DOHH2 (cell line): ENCODE measurements at regions not wholly inside any gene's neighbourhood (a gene's known extent, or its start where the extent isn't known, plus 50 kb on each side); places are given as distances from the start of the nearest gene placed in this dataset.

Source experiments
- EZH2phosphoT487 ChIP-seq: fragments of 200-600 bp; sonication (generic); IDR thresholded peaks from 2 replicates; pipeline ENCODE4 v1.6.1; 2017; ENCODE audit warnings: borderline replicate concordance, mild to moderate bottlenecking, antibody characterized with exemption, low read length, moderate library complexity, mixed read lengths
- TF ChIP-seq, protein P1 (sequence below): fragments of 200-600 bp; sonication (generic); IDR thresholded peaks from one replicate; pipeline ENCODE4 v1.5.1; 2014; ENCODE audit warnings: antibody characterized with exemption, mild to moderate bottlenecking, low read depth, low read length; ENCODE audit not compliant: poor library complexity, severe bottlenecking

DNA sequence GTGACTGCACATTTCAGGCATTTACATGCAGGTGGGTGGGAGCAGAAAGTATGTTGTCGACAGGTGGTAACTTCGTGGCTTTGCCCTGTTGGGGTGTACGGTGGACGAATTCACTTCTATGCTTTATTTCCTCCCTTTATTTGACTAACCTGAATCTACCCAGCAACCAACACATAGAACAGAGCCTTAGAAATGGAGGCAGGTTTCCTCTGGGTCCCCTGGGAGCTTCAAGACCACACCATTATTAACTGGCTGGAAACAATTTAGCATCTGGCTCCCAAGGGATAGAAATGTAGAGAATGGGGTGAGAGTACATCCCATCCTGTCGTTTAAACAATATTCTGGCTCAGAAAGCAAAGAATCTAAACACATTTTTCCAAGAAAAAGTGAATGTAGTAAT lies 244.4 kb downstream of the DLEU7 start:
- TF ChIP-seq, protein P1, sequence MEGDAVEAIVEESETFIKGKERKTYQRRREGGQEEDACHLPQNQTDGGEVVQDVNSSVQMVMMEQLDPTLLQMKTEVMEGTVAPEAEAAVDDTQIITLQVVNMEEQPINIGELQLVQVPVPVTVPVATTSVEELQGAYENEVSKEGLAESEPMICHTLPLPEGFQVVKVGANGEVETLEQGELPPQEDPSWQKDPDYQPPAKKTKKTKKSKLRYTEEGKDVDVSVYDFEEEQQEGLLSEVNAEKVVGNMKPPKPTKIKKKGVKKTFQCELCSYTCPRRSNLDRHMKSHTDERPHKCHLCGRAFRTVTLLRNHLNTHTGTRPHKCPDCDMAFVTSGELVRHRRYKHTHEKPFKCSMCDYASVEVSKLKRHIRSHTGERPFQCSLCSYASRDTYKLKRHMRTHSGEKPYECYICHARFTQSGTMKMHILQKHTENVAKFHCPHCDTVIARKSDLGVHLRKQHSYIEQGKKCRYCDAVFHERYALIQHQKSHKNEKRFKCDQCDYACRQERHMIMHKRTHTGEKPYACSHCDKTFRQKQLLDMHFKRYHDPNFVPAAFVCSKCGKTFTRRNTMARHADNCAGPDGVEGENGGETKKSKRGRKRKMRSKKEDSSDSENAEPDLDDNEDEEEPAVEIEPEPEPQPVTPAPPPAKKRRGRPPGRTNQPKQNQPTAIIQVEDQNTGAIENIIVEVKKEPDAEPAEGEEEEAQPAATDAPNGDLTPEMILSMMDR: no peak
- TF ChIP-seq EZH2phosphoT487: no peak
